Epithelial cell of esophagus (primary cell): ENCODE measurements at regions not wholly inside any gene's neighbourhood (a gene's known extent, or its start where the extent isn't known, plus 50 kb on each side); places are given as distances from the start of the nearest gene placed in this dataset.
A peak's percentile ranks its signal among the peaks of the same experiment; 100 is the strongest.

ENCODE experiments used
- DNase-seq: peaks from one replicate; pipeline ENCODE4 v3.0.0; 2010; ENCODE audit warnings: low read depth
- H3K4me3 ChIP-seq: 2 replicates; pipeline ENCODE4 v1.5.1; 2011; ENCODE audit warnings: mild to moderate bottlenecking, low read length, control low read depth
- CTCF ChIP-seq: IDR thresholded peaks from 2 replicates; pipeline ENCODE4 v1.5.1; 2011; ENCODE audit warnings: low read depth, mild to moderate bottlenecking, low read length, control low read depth, inconsistent platforms; ENCODE audit not compliant: insufficient read depth; ENCODE audit errors: missing control alignments

GRCh38 chr12:71005166-71005565 lies 84.6 kb upstream of the PTPRR start:
- no peak for DNase-seq
- no peak overlapping the region for H3K4me3 ChIP-seq
- TF ChIP-seq CTCF = no peak

GRCh38 chr12:71004578-71004977 lies 84.0 kb upstream of the PTPRR start:
- TF ChIP-seq CTCF = no peak
- no peak for DNase-seq
- no peak overlapping the region for H3K4me3 ChIP-seq

GRCh38 chr12:71000748-71001147 lies 80.2 kb upstream of the PTPRR start:
- TF ChIP-seq CTCF = no peak
- H3K4me3 ChIP-seq = no peak overlapping the region
- DNase-seq = no peak

GRCh38 chr12:71000255-71000654 lies 79.7 kb upstream of the PTPRR start:
- DNase-seq = no peak
- no peak for TF ChIP-seq CTCF
- H3K4me3 ChIP-seq = no peak overlapping the region

- H3K4me3 ChIP-seq = no peak overlapping the region
- peak; percentile 56 for DNase-seq
- TF ChIP-seq CTCF = no peak
Observed at GRCh38 chr12:70994217-70994788, 73.8 kb upstream of the PTPRR start.

GRCh38 chr12:70989232-70989631 lies 68.7 kb upstream of the PTPRR start:
- no peak for TF ChIP-seq CTCF
- DNase-seq = no peak
- H3K4me3 ChIP-seq = no peak overlapping the region

GRCh38 chr12:70985850-70986249 lies 65.3 kb upstream of the PTPRR start:
- DNase-seq = no peak
- no peak for TF ChIP-seq CTCF
- H3K4me3 ChIP-seq = no peak overlapping the region
